T-helper 2 cell (primary cell): ENCODE measurements at regions not wholly inside any gene's neighbourhood (a gene's known extent, or its start where the extent isn't known, plus 50 kb on each side); places are given as distances from the start of the nearest gene placed in this dataset.
"Not testable (repeated sequence)": the region's sequence is repeated elsewhere in the genome, so short reads cannot be mapped to it uniquely, and the experiment has no call there.

Experiments used
- DNase-seq, 5 experiments: peaks; one replicate each; pipeline versions ENCODE4 v3.0.0 to v3.0.0-alpha.2; 2012 to 2022

- no peak for DNase-seq
These were observed 257.0 kb upstream of the MINDY3 start for GRCh38 chr10:16117305-16117695.

- DNase-seq = no peak
These were observed 259.1 kb upstream of the MINDY3 start for GRCh38 chr10:16119445-16119844.

- no peak for DNase-seq
These were observed 260.3 kb upstream of the MINDY3 start for GRCh38 chr10:16120563-16120962.

GRCh38 chr10:16141499-16141898 is 281.2 kb upstream of the MINDY3 start:
- no peak for DNase-seq

GRCh38 chr10:16146993-16147392 is 286.7 kb upstream of the MINDY3 start:
- no peak for DNase-seq

GRCh38 chr10:16155834-16156233 is 281.0 kb upstream of the PTER start:
- DNase-seq = no peak

GRCh38 chr10:16156681-16157080 is 280.1 kb upstream of the PTER start:
- DNase-seq = no peak

GRCh38 chr10:16165067-16165466 is 271.7 kb upstream of the PTER start:
- DNase-seq = not testable (repeated sequence)

GRCh38 chr10:16182144-16182543 is 254.7 kb upstream of the PTER start:
- DNase-seq = no peak

- DNase-seq = no peak
These were observed 254.1 kb upstream of the PTER start for GRCh38 chr10:16182688-16183087.

- no peak for DNase-seq
These were observed 252.7 kb upstream of the PTER start for GRCh38 chr10:16184096-16184597.

GRCh38 chr10:16184906-16185305 is 251.9 kb upstream of the PTER start:
- no peak for DNase-seq

- no peak for DNase-seq
These were observed 250.2 kb upstream of the PTER start for GRCh38 chr10:16186564-16186963.

GRCh38 chr10:16187161-16187560 is 249.6 kb upstream of the PTER start:
- no peak for DNase-seq

GRCh38 chr10:16192337-16192736 is 244.5 kb upstream of the PTER start:
- DNase-seq = no peak

- DNase-seq = no peak
These were observed 243.6 kb upstream of the PTER start for GRCh38 chr10:16193241-16193640.

GRCh38 chr10:16195178-16195769 is 241.5 kb upstream of the PTER start:
- peak in 1 of 5 experiments; percentile 63 for DNase-seq

GRCh38 chr10:16195894-16196293 is 240.9 kb upstream of the PTER start:
- DNase-seq = no peak

- no peak for DNase-seq
These were observed 237.6 kb upstream of the PTER start for GRCh38 chr10:16199216-16199615.

- DNase-seq = peak in 1 of 5 experiments; percentile 19
These were observed 213.2 kb upstream of the PTER start for GRCh38 chr10:16223618-16224017.

- no peak for DNase-seq
These were observed 209.1 kb upstream of the PTER start for GRCh38 chr10:16227674-16228073.

GRCh38 chr10:16231176-16231575 is 205.6 kb upstream of the PTER start:
- DNase-seq = no peak

GRCh38 chr10:16231734-16232435 is 204.9 kb upstream of the PTER start:
- DNase-seq = no peak

- DNase-seq = no peak
These were observed 204.4 kb upstream of the PTER start for GRCh38 chr10:16232441-16232840.

- no peak for DNase-seq
These were observed 201.9 kb upstream of the PTER start for GRCh38 chr10:16234916-16235315.
